ENCODE measurements at regions not wholly inside any gene's neighbourhood (a gene's known extent, or its start where the extent isn't known, plus 50 kb on each side); places are given as distances from the start of the nearest gene placed in this dataset.
"Not testable (repeated sequence)": the region's sequence is repeated elsewhere in the genome, so short reads cannot be mapped to it uniquely, and the experiment has no call there.

GRCh38 chr1:29758781-29759499 lies 522.6 kb downstream of the PTPRU start:
- POLR2A ChIA-PET (ENCODE audit: low non-redundant PET), result interaction anchor here (0.6 kb wide), 1 partner anchor 13 kb away, joined by 3 read pairs; no protein-coding TSS in a partner anchor
- no peak overlapping the region for H3K27ac ChIP-seq
- CTCF ChIA-PET, result no interaction called here
- no peak for TF ChIP-seq CTCF (conservative IDR thresholded peaks at IDR 0.05; ENCODE audit: low read depth)
- no peak for DNase-seq (ENCODE audit: low spot score)

- CTCF ChIA-PET, result no interaction called here
- no peak for TF ChIP-seq CTCF (conservative IDR thresholded peaks at IDR 0.05; ENCODE audit: low read depth)
- H3K27ac ChIP-seq, result no peak overlapping the region
- DNase-seq (ENCODE audit: low spot score), result no peak
- POLR2A ChIA-PET (ENCODE audit: low non-redundant PET), result no interaction called here
Measured at GRCh38 chr1:29757866-29758780, 521.8 kb downstream of the PTPRU start.

GRCh38 chr1:29756901-29757725 lies 520.8 kb downstream of the PTPRU start:
- ChIA-PET POLR2A (ENCODE audit: low non-redundant PET) (no interaction called here), CTCF (no interaction called here)
- no peak overlapping the region for H3K27ac ChIP-seq
- no peak for DNase-seq (ENCODE audit: low spot score)
- no peak for TF ChIP-seq CTCF (conservative IDR thresholded peaks at IDR 0.05; ENCODE audit: low read depth)

GRCh38 chr1:29756498-29756897 lies 520.2 kb downstream of the PTPRU start:
- no peak for TF ChIP-seq CTCF (conservative IDR thresholded peaks at IDR 0.05; ENCODE audit: low read depth)
- ChIA-PET CTCF (no interaction called here), POLR2A (ENCODE audit: low non-redundant PET) (no interaction called here)
- DNase-seq (ENCODE audit: low spot score), result no peak
- no peak overlapping the region for H3K27ac ChIP-seq

GRCh38 chr1:29756085-29756484 lies 519.8 kb downstream of the PTPRU start:
- CTCF ChIA-PET, result no interaction called here
- H3K27ac ChIP-seq, result no peak overlapping the region
- no peak for TF ChIP-seq CTCF (conservative IDR thresholded peaks at IDR 0.05; ENCODE audit: low read depth)
- DNase-seq (ENCODE audit: low spot score), result no peak
- POLR2A ChIA-PET (ENCODE audit: low non-redundant PET), result interaction anchor here (0.6 kb wide), 1 partner anchor 1198 kb away, joined by 9 read pairs; no protein-coding TSS in a partner anchor

- H3K27ac ChIP-seq; DNase-seq (ENCODE audit: low spot score); CTCF ChIA-PET: not testable (repeated sequence)
- POLR2A ChIA-PET (ENCODE audit: low non-redundant PET), result interaction anchor here (0.6 kb wide), 1 partner anchor 1197 kb away, joined by 9 read pairs; no protein-coding TSS in a partner anchor
Measured at GRCh38 chr1:29755412-29756015, 519.2 kb downstream of the PTPRU start.

Measured in RWPE1 (cell line).